HK-2 (cell line): ENCODE measurements at regions not wholly inside any gene's neighbourhood (a gene's known extent, or its start where the extent isn't known, plus 50 kb on each side); places are given as distances from the start of the nearest gene placed in this dataset.
"Not testable (repeated sequence)": the region's sequence is repeated elsewhere in the genome, so short reads cannot be mapped to it uniquely, and the experiment has no call there.

ENCODE experiments used
- DNase-seq: peaks from one replicate; pipeline ENCODE4 v3.0.0-alpha.2; 2018; ENCODE audit not compliant: unreplicated experiment

GRCh38 chr2:114132050-114132449, 242.2 kb downstream of the ACTR3 start:
- not testable (repeated sequence) for DNase-seq

- no peak for DNase-seq
Observed at GRCh38 chr2:114134146-114134545, 244.3 kb downstream of the ACTR3 start.

- no peak for DNase-seq
Observed at GRCh38 chr2:114139542-114139941, 249.7 kb downstream of the ACTR3 start.

GRCh38 chr2:114156366-114157056, 266.6 kb downstream of the ACTR3 start:
- no peak for DNase-seq

GRCh38 chr2:114157057-114157385, 267.1 kb downstream of the ACTR3 start:
- DNase-seq, result no peak

GRCh38 chr2:114160263-114160981, 270.5 kb downstream of the ACTR3 start:
- DNase-seq, result no peak

GRCh38 chr2:114161371-114161770, 271.5 kb downstream of the ACTR3 start:
- DNase-seq, result no peak

GRCh38 chr2:114167799-114168198, 274.6 kb upstream of the DPP10 start:
- no peak for DNase-seq

- DNase-seq, result no peak
Observed at GRCh38 chr2:114170070-114170469, 272.4 kb upstream of the DPP10 start.

GRCh38 chr2:114175507-114175906, 266.9 kb upstream of the DPP10 start:
- no peak for DNase-seq

GRCh38 chr2:114185501-114185900, 256.9 kb upstream of the DPP10 start:
- no peak for DNase-seq

- DNase-seq, result no peak
Observed at GRCh38 chr2:114192362-114192761, 250.1 kb upstream of the DPP10 start.

- no peak for DNase-seq
Observed at GRCh38 chr2:114201781-114202180, 240.7 kb upstream of the DPP10 start.

GRCh38 chr2:114203679-114204078, 238.8 kb upstream of the DPP10 start:
- no peak for DNase-seq

- no peak for DNase-seq
Observed at GRCh38 chr2:114213808-114214207, 228.6 kb upstream of the DPP10 start.

- DNase-seq, result no peak
Observed at GRCh38 chr2:114218383-114218782, 224.1 kb upstream of the DPP10 start.

- DNase-seq, result no peak
Observed at GRCh38 chr2:114219456-114219855, 223.0 kb upstream of the DPP10 start.

GRCh38 chr2:114222344-114222743, 220.1 kb upstream of the DPP10 start:
- DNase-seq, result no peak

- DNase-seq, result no peak
Observed at GRCh38 chr2:114231921-114232320, 210.5 kb upstream of the DPP10 start.

GRCh38 chr2:114237331-114237730, 205.1 kb upstream of the DPP10 start:
- no peak for DNase-seq

GRCh38 chr2:114238910-114239559, 203.4 kb upstream of the DPP10 start:
- DNase-seq, result no peak

GRCh38 chr2:114248648-114249047, 193.8 kb upstream of the DPP10 start:
- no peak for DNase-seq

- no peak for DNase-seq
Observed at GRCh38 chr2:114252713-114253112, 189.7 kb upstream of the DPP10 start.
